HepG2 (cell line): ENCODE measurements at regions not wholly inside any gene's neighbourhood (a gene's known extent, or its start where the extent isn't known, plus 50 kb on each side); places are given as distances from the start of the nearest gene placed in this dataset.

Experiments used
- ELF1 ChIP-seq: sonication (generic); formaldehyde crosslinking; IDR thresholded peaks from 2 replicates; pipeline ENCODE4 v1.4.0; 2020; ENCODE audit warnings: missing genetic modification reagents
- ETV5 ChIP-seq: IDR thresholded peaks from 2 replicates; pipeline ENCODE4 v1.6.1; 2018; ENCODE audit warnings: missing biosample characterization, missing genetic modification reagents, inconsistent platforms, borderline replicate concordance
- FIP1L1 ChIP-seq: fragments of 200-400 bp; formaldehyde crosslinking; IDR thresholded peaks from 2 replicates; pipeline ENCODE4 v1.6.1; 2018; ENCODE audit warnings: low read depth, mild to moderate bottlenecking, low read length, moderate library complexity, borderline replicate concordance; ENCODE audit not compliant: insufficient read depth
- GABPA ChIP-seq, 2 experiments: IDR thresholded peaks; 2 replicates each; pipeline ENCODE4 v1.6.1; 2011 to 2016; ENCODE audit warnings: low read depth in 2 of 2, low read length in 1 of 2, missing biosample characterization in 1 of 2, missing genetic modification characterization in 1 of 2
- HMGA1 ChIP-seq: sonication (generic); formaldehyde crosslinking; conservative IDR thresholded peaks from 2 replicates; pipeline ENCODE4 v1.4.0; 2020; ENCODE audit warnings: missing genetic modification reagents
- KDM1A ChIP-seq: IDR thresholded peaks from 2 replicates; pipeline ENCODE4 v1.6.1; 2016; ENCODE audit warnings: missing compliant biosample characterization
- MIER2 ChIP-seq: IDR thresholded peaks from 2 replicates; pipeline ENCODE4 v1.6.1; 2016; ENCODE audit warnings: missing biosample characterization, missing genetic modification reagents
- MYC ChIP-seq: sonication (generic); formaldehyde crosslinking; IDR thresholded peaks from 2 replicates; pipeline ENCODE4 v1.9.0; 2021; ENCODE audit warnings: missing genetic modification reagents, borderline replicate concordance
- RARA ChIP-seq: IDR thresholded peaks from 2 replicates; pipeline ENCODE4 v1.6.1; 2016; ENCODE audit warnings: missing genetic modification reagents, missing compliant biosample characterization
- RFX1 ChIP-seq: fragments of 450-650 bp; IDR thresholded peaks from 2 replicates; pipeline ENCODE4 v1.6.1; 2017
- RNF2 ChIP-seq: fragments of 450-650 bp; conservative IDR thresholded peaks from 2 replicates; pipeline ENCODE4 v1.6.1; 2016; ENCODE audit warnings: low read depth
- SAP130 ChIP-seq: IDR thresholded peaks from 2 replicates; pipeline ENCODE4 v1.6.1; 2016; ENCODE audit warnings: low read depth
- ZC3H4 ChIP-seq: sonication (generic); formaldehyde crosslinking; IDR thresholded peaks from 2 replicates; pipeline ENCODE4 v1.4.0; 2020; ENCODE audit warnings: missing genetic modification reagents, borderline replicate concordance
- ZKSCAN5 ChIP-seq: sonication (generic); formaldehyde crosslinking; IDR thresholded peaks from 2 replicates; pipeline ENCODE4 v1.5.1; 2020; ENCODE audit warnings: mild to moderate bottlenecking, missing genetic modification reagents
- ZNF367 ChIP-seq: sonication (generic); formaldehyde crosslinking; IDR thresholded peaks from 2 replicates; pipeline ENCODE4 v1.4.0; 2020; ENCODE audit warnings: missing genetic modification reagents, borderline replicate concordance
- ZNF772 ChIP-seq: sonication (generic); formaldehyde crosslinking; IDR thresholded peaks from 2 replicates; pipeline ENCODE4 v1.5.0; 2020; ENCODE audit warnings: mild to moderate bottlenecking, missing genetic modification reagents
- TF ChIP-seq, protein P1 (sequence below): sonication (generic); formaldehyde crosslinking; IDR thresholded peaks from 2 replicates; pipeline ENCODE4 v1.4.0; 2020; ENCODE audit warnings: mild to moderate bottlenecking, missing genetic modification reagents, borderline replicate concordance
- TF ChIP-seq, protein P2 (sequence below): sonication (generic); formaldehyde crosslinking; IDR thresholded peaks from 2 replicates; pipeline ENCODE4 v1.4.0; 2020; ENCODE audit warnings: missing genetic modification reagents, borderline replicate concordance
- TF ChIP-seq, protein P3 (sequence below): sonication (generic); formaldehyde crosslinking; IDR thresholded peaks from 2 replicates; pipeline ENCODE4 v1.8.0; 2022; ENCODE audit warnings: mild to moderate bottlenecking, missing genetic modification reagents; ENCODE audit not compliant: insufficient replicate concordance
- TF ChIP-seq, protein P4 (sequence below): sonication (generic); formaldehyde crosslinking; IDR thresholded peaks from 2 replicates; pipeline ENCODE4 v1.4.0; 2020; ENCODE audit warnings: mild to moderate bottlenecking, missing genetic modification reagents

GRCh38 chrX:39985551-39985950 is 112.2 kb downstream of the BCOR start (continued):
- TF ChIP-seq GABPA (IDR thresholded peaks at IDR 0.05; ENCODE audit: low read depth, low read length) (no peak), GABPA (CRISPR knock-in tag; IDR thresholded peaks at IDR 0.05; ENCODE audit: low read depth) (no peak), ZKSCAN5 (CRISPR knock-in tag) (0 out of 2 replicates have a peak, but pooled peaks have one; percentile 50), RARA (CRISPR knock-in tag) (peak; percentile 74), SAP130 (CRISPR knock-in tag) (peak; percentile 45; the same call in 1 of the 2 replicates), KDM1A (CRISPR knock-in tag) (peak; percentile 89), FIP1L1 (no peak), RFX1 (no peak), ETV5 (CRISPR knock-in tag) (peak; percentile 39; the same call in 1 of the 2 replicates), ZNF772 (CRISPR knock-in tag) (no peak), ZNF367 (CRISPR knock-in tag) (no peak), RNF2 (no peak), MYC (CRISPR knock-in tag) (peak; percentile 37; the same call in 1 of the 2 replicates), HMGA1 (no peak), ELF1 (CRISPR knock-in tag) (no peak), MIER2 (CRISPR knock-in tag) (no peak), ZC3H4 (CRISPR knock-in tag) (no peak)
- TF ChIP-seq, protein P1, sequence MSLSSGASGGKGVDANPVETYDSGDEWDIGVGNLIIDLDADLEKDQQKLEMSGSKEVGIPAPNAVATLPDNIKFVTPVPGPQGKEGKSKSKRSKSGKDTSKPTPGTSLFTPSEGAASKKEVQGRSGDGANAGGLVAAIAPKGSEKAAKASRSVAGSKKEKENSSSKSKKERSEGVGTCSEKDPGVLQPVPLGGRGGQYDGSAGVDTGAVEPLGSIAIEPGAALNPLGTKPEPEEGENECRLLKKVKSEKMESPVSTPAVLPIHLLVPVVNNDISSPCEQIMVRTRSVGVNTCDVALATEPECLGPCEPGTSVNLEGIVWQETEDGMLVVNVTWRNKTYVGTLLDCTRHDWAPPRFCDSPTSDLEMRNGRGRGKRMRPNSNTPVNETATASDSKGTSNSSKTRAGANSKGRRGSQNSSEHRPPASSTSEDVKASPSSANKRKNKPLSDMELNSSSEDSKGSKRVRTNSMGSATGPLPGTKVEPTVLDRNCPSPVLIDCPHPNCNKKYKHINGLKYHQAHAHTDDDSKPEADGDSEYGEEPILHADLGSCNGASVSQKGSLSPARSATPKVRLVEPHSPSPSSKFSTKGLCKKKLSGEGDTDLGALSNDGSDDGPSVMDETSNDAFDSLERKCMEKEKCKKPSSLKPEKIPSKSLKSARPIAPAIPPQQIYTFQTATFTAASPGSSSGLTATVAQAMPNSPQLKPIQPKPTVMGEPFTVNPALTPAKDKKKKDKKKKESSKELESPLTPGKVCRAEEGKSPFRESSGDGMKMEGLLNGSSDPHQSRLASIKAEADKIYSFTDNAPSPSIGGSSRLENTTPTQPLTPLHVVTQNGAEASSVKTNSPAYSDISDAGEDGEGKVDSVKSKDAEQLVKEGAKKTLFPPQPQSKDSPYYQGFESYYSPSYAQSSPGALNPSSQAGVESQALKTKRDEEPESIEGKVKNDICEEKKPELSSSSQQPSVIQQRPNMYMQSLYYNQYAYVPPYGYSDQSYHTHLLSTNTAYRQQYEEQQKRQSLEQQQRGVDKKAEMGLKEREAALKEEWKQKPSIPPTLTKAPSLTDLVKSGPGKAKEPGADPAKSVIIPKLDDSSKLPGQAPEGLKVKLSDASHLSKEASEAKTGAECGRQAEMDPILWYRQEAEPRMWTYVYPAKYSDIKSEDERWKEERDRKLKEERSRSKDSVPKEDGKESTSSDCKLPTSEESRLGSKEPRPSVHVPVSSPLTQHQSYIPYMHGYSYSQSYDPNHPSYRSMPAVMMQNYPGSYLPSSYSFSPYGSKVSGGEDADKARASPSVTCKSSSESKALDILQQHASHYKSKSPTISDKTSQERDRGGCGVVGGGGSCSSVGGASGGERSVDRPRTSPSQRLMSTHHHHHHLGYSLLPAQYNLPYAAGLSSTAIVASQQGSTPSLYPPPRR (CRISPR knock-in tag) = peak; percentile 47; the same call in 1 of the 2 replicates
- TF ChIP-seq, protein P2, sequence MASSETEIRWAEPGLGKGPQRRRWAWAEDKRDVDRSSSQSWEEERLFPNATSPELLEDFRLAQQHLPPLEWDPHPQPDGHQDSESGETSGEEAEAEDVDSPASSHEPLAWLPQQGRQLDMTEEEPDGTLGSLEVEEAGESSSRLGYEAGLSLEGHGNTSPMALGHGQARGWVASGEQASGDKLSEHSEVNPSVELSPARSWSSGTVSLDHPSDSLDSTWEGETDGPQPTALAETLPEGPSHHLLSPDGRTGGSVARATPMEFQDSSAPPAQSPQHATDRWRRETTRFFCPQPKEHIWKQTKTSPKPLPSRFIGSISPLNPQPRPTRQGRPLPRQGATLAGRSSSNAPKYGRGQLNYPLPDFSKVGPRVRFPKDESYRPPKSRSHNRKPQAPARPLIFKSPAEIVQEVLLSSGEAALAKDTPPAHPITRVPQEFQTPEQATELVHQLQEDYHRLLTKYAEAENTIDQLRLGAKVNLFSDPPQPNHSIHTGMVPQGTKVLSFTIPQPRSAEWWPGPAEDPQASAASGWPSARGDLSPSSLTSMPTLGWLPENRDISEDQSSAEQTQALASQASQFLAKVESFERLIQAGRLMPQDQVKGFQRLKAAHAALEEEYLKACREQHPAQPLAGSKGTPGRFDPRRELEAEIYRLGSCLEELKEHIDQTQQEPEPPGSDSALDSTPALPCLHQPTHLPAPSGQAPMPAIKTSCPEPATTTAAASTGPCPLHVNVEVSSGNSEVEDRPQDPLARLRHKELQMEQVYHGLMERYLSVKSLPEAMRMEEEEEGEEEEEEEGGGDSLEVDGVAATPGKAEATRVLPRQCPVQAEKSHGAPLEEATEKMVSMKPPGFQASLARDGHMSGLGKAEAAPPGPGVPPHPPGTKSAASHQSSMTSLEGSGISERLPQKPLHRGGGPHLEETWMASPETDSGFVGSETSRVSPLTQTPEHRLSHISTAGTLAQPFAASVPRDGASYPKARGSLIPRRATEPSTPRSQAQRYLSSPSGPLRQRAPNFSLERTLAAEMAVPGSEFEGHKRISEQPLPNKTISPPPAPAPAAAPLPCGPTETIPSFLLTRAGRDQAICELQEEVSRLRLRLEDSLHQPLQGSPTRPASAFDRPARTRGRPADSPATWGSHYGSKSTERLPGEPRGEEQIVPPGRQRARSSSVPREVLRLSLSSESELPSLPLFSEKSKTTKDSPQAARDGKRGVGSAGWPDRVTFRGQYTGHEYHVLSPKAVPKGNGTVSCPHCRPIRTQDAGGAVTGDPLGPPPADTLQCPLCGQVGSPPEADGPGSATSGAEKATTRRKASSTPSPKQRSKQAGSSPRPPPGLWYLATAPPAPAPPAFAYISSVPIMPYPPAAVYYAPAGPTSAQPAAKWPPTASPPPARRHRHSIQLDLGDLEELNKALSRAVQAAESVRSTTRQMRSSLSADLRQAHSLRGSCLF (CRISPR knock-in tag) = no peak
- TF ChIP-seq, protein P3, sequence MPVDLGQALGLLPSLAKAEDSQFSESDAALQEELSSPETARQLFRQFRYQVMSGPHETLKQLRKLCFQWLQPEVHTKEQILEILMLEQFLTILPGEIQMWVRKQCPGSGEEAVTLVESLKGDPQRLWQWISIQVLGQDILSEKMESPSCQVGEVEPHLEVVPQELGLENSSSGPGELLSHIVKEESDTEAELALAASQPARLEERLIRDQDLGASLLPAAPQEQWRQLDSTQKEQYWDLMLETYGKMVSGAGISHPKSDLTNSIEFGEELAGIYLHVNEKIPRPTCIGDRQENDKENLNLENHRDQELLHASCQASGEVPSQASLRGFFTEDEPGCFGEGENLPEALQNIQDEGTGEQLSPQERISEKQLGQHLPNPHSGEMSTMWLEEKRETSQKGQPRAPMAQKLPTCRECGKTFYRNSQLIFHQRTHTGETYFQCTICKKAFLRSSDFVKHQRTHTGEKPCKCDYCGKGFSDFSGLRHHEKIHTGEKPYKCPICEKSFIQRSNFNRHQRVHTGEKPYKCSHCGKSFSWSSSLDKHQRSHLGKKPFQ (CRISPR knock-in tag) = no peak
- TF ChIP-seq, protein P4, sequence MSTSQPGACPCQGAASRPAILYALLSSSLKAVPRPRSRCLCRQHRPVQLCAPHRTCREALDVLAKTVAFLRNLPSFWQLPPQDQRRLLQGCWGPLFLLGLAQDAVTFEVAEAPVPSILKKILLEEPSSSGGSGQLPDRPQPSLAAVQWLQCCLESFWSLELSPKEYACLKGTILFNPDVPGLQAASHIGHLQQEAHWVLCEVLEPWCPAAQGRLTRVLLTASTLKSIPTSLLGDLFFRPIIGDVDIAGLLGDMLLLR = no peak
